ENCODE measurements at regions not wholly inside any gene's neighbourhood (a gene's known extent, or its start where the extent isn't known, plus 50 kb on each side); places are given as distances from the start of the nearest gene placed in this dataset.
"Not testable (repeated sequence)": the region's sequence is repeated elsewhere in the genome, so short reads cannot be mapped to it uniquely, and the experiment has no call there.

DNA sequence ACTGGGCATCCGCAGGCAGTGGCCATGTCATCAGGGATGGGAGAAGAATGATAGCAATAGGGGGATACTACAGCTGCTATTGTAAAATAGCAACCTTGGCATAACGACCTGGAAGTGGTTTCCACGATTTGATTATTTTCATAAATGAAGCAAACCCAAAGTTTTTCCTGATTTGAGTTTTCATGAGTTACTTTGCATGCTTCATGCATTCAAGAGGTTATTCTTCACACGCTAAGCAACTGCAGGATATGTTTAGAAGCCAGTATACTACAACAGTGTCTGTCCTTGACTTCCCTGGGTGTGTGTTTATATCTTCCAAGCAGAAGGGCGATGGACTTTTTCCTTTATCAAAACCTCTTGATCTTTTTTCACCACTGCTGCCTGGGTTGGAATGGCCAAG lies 281.1 kb upstream of the DUSP10 start:
- no peak for DNase-seq

DNA sequence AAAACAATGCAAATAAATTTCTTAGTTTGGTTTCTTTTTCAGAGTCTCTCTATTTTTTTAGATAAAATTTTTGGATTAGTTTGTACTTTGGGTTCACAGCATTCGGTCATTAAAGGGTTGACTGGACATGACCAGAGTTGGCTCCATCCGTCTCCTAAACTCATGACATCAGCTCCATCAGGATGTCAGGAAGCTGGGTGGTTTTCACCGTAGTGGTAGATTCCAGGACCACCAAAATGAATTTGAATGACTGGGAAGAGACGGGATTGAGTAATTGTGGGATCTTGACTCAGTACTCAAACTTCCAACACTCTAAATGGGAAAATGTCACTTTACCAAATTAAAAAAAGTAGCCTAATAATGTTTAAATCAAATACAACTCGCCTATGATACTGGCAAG lies 279.2 kb upstream of the DUSP10 start:
- no peak for DNase-seq

GRCh38 chr1:222020553-222020952 lies 278.7 kb upstream of the DUSP10 start:
- no peak for DNase-seq

DNA sequence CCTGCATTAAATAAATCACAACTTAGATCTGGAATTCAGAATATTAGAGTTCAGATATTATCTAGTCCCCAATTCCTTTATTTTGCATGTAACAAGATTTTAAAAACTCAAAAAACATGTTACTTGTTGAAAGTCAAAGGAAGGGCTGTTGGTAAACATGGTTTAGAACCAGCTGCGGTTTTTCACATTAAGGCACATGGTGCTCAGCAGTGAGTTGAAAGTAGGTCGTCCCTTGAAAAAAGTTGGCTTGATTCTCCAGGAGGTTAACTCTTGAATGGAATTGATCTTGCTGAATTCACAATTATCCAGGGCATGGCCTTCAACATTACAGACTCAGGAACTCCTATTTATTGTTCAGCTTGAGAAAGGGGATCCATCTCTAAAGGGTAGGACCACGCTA lies 277.1 kb upstream of the DUSP10 start:
- DNase-seq, result no peak

DNA sequence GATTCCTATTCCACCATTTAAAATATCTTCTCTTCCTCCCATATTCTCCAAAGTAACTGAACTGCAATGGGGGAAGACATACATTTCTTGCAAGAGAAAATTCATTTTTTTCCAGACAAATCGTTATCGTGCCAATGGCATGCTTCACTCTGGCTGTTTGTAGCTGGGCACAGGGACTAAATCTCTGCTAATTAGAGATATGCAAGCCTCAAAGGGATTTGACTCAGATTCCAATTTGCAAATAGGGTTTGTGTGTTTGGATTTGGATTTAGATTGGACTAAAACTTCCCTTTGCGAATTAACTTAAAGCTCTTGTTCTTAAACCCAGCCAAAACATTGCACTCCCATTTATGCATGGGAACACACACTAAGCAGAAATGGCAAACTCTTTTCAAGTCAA lies 276.2 kb upstream of the DUSP10 start:
- no peak for DNase-seq

GRCh38 chr1:222015686-222016085 lies 273.8 kb upstream of the DUSP10 start:
- no peak for DNase-seq

DNA sequence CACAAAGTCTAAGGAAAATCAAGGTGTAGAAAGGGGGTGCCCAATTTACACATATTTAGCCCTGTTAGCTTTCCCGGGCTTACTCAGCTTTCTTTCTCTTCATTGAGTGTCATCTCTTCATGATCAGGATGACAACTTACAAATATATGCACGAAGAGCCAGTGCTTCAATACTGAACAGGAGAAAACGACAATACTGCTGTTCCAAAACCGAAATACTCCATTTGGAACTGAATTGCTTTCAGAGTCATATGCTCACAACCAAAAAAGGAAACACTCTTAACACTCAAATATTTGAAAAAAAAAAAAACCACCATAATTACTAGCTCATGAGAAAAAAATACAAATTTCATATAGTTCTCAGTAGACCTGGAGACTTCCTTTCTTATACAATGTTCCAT lies 272.1 kb upstream of the DUSP10 start:
- no peak for DNase-seq

GRCh38 chr1:222012816-222013215 lies 270.9 kb upstream of the DUSP10 start:
- no peak for DNase-seq

- peak; percentile 23 for DNase-seq
Measured at GRCh38 chr1:222010306-222010705, 268.4 kb upstream of the DUSP10 start.

GRCh38 chr1:222009105-222009730 lies 267.3 kb upstream of the DUSP10 start:
- DNase-seq, result peak; percentile 2

GRCh38 chr1:222006715-222007114 lies 264.8 kb upstream of the DUSP10 start:
- no peak for DNase-seq

GRCh38 chr1:222004784-222005183 lies 262.9 kb upstream of the DUSP10 start:
- DNase-seq, result no peak

DNA sequence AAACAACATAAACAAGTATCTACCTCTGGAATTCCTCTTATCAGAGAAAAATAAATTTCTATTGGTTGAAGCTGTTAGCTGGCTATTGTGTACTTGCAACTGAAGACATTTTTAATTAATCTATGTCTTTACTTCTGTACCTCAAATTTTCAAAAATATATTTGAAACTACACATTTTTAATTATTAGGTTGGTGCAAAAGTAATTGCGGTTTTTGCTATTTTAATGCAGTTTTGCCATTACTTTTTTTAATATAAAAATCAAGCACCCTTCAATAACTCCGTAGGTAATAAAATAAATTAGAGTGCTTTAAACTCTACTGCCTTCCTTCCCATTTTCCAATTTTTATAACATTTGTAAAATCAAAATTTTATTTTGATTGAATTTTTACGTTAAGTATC lies 262.1 kb upstream of the DUSP10 start:
- no peak for DNase-seq

GRCh38 chr1:222002503-222002902 lies 260.6 kb upstream of the DUSP10 start:
- no peak for DNase-seq

- DNase-seq, result no peak
Measured at GRCh38 chr1:222000131-222000530, 258.2 kb upstream of the DUSP10 start.

- DNase-seq, result no peak
Measured at GRCh38 chr1:221998781-221999180, 256.9 kb upstream of the DUSP10 start.

GRCh38 chr1:221998186-221998612 lies 256.3 kb upstream of the DUSP10 start:
- no peak for DNase-seq

GRCh38 chr1:221997012-221997411 lies 255.1 kb upstream of the DUSP10 start:
- not testable (repeated sequence) for DNase-seq

DNA sequence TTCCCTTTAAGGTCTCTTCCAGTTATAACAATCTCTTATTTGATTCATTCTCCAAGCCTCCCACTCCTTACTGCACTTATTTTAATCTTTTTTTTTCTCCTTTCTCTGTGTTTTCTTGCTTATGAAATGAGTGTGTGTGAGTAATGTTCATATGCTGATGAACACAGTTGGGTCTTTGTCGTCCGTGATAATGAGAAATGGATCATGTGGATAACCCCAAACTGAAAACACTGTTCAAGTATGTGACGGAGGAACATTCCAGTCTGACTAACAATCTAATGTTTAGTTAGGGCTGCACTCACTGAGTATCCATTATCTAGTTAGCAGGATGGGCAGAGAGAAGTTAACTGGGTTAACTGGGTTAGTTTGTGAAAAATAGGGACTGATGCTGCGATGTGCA lies 253.1 kb upstream of the DUSP10 start:
- DNase-seq, result no peak

- DNase-seq, result no peak
Measured at GRCh38 chr1:221994274-221994698, 252.4 kb upstream of the DUSP10 start.

DNA sequence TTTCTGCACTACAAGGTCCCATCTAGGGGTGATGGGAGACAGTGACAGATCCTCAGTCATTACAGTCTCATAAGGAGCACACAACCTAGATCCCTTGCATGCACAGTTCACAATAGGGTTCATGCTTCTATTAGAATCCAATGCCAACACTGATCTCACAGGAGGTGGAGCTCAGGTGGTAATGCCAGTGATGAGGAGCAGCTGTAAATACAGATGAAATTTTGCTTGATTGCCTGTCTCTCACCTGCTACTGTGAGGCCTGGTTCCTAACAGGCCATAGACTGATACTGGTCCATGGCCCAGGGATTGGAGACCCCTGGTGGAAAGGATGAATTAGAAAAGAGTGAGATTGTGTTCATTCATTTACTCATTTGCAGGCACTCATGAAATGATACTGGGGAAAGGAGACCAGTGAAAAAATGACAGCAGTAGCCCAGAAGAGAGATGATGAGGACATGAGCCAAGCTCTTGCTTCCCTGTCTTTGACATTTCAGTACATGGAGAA lies 251.6 kb upstream of the DUSP10 start:
- no peak for DNase-seq

GRCh38 chr1:221992427-221992826 lies 250.5 kb upstream of the DUSP10 start:
- no peak for DNase-seq

GRCh38 chr1:221991221-221991620 lies 249.3 kb upstream of the DUSP10 start:
- no peak for DNase-seq

DNA sequence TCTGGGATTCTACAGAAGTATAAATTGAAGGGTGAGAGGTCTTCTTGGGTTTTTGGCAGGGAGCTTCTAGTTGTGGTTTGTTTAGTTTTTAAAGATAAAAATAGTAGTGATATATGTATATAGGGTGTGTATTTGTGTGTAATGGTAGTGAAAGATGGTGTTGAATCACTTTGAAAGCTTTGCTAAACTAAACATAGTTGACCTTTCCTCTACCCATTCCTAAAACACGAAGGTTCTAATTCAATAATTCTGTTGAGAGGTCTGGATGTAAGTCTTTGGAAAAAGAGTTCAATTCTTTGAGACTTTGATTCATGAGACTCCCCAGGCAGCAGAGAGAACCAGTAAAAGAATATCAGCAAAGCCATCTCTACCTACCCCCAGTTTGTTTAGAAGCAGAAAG lies 247.9 kb upstream of the DUSP10 start:
- DNase-seq, result no peak

- DNase-seq, result no peak
Measured at GRCh38 chr1:221988829-221989228, 246.9 kb upstream of the DUSP10 start.
